ENCODE measurements at regions not wholly inside any gene's neighbourhood (a gene's known extent, or its start where the extent isn't known, plus 50 kb on each side); places are given as distances from the start of the nearest gene placed in this dataset.

- no peak for DNase-seq (ENCODE audit: low read depth in 4 of 4, low spot score in 2 of 4)
Observed at GRCh38 chr6:40803897-40804702, 216.9 kb upstream of the LRFN2 start.

- no peak for DNase-seq (ENCODE audit: low read depth in 4 of 4, low spot score in 2 of 4)
Observed at GRCh38 chr6:40802481-40802880, 215.3 kb upstream of the LRFN2 start.

- no peak for DNase-seq (ENCODE audit: low read depth in 4 of 4, low spot score in 2 of 4)
Observed at GRCh38 chr6:40799296-40800140, 212.4 kb upstream of the LRFN2 start.

- no peak for DNase-seq (ENCODE audit: low read depth in 4 of 4, low spot score in 2 of 4)
Observed at GRCh38 chr6:40798069-40798770, 211.1 kb upstream of the LRFN2 start.

GRCh38 chr6:40796260-40797221, 209.4 kb upstream of the LRFN2 start:
- DNase-seq (ENCODE audit: low read depth in 4 of 4, low spot score in 2 of 4), result no peak

- DNase-seq (ENCODE audit: low read depth in 4 of 4, low spot score in 2 of 4), result no peak
Observed at GRCh38 chr6:40794586-40794985, 207.4 kb upstream of the LRFN2 start.

GRCh38 chr6:40792183-40792582, 205.0 kb upstream of the LRFN2 start:
- DNase-seq (ENCODE audit: low read depth in 4 of 4, low spot score in 2 of 4), result no peak

- DNase-seq (ENCODE audit: low read depth in 4 of 4, low spot score in 2 of 4), result no peak
Observed at GRCh38 chr6:40791004-40791403, 203.8 kb upstream of the LRFN2 start.

- DNase-seq (ENCODE audit: low read depth in 4 of 4, low spot score in 2 of 4), result no peak
Observed at GRCh38 chr6:40788661-40789655, 201.8 kb upstream of the LRFN2 start.

- DNase-seq (ENCODE audit: low read depth in 4 of 4, low spot score in 2 of 4), result no peak
Observed at GRCh38 chr6:40782355-40782754, 195.2 kb upstream of the LRFN2 start.

- no peak for DNase-seq (ENCODE audit: low read depth in 4 of 4, low spot score in 2 of 4)
Observed at GRCh38 chr6:40780637-40781036, 193.5 kb upstream of the LRFN2 start.

- no peak for DNase-seq (ENCODE audit: low read depth in 4 of 4, low spot score in 2 of 4)
Observed at GRCh38 chr6:40779409-40779808, 192.2 kb upstream of the LRFN2 start.

GRCh38 chr6:40778918-40779317, 191.8 kb upstream of the LRFN2 start:
- no peak for DNase-seq (ENCODE audit: low read depth in 4 of 4, low spot score in 2 of 4)

- DNase-seq (ENCODE audit: low read depth in 4 of 4, low spot score in 2 of 4), result no peak
Observed at GRCh38 chr6:40778196-40778595, 191.0 kb upstream of the LRFN2 start.

- DNase-seq (ENCODE audit: low read depth in 4 of 4, low spot score in 2 of 4), result no peak
Observed at GRCh38 chr6:40774932-40775331, 187.8 kb upstream of the LRFN2 start.

GRCh38 chr6:40770794-40771193, 183.6 kb upstream of the LRFN2 start:
- no peak for DNase-seq (ENCODE audit: low read depth in 4 of 4, low spot score in 2 of 4)

GRCh38 chr6:40764726-40765125, 177.6 kb upstream of the LRFN2 start:
- DNase-seq (ENCODE audit: low read depth in 4 of 4, low spot score in 2 of 4), result no peak

GRCh38 chr6:40762981-40763380, 175.8 kb upstream of the LRFN2 start:
- no peak for DNase-seq (ENCODE audit: low read depth in 4 of 4, low spot score in 2 of 4)

GRCh38 chr6:40760887-40761286, 173.7 kb upstream of the LRFN2 start:
- no peak for DNase-seq (ENCODE audit: low read depth in 4 of 4, low spot score in 2 of 4)

All from left renal cortex interstitium (tissue), 4 donors.